ENCODE measurements at regions not wholly inside any gene's neighbourhood (a gene's known extent, or its start where the extent isn't known, plus 50 kb on each side); places are given as distances from the start of the nearest gene placed in this dataset.

DNA sequence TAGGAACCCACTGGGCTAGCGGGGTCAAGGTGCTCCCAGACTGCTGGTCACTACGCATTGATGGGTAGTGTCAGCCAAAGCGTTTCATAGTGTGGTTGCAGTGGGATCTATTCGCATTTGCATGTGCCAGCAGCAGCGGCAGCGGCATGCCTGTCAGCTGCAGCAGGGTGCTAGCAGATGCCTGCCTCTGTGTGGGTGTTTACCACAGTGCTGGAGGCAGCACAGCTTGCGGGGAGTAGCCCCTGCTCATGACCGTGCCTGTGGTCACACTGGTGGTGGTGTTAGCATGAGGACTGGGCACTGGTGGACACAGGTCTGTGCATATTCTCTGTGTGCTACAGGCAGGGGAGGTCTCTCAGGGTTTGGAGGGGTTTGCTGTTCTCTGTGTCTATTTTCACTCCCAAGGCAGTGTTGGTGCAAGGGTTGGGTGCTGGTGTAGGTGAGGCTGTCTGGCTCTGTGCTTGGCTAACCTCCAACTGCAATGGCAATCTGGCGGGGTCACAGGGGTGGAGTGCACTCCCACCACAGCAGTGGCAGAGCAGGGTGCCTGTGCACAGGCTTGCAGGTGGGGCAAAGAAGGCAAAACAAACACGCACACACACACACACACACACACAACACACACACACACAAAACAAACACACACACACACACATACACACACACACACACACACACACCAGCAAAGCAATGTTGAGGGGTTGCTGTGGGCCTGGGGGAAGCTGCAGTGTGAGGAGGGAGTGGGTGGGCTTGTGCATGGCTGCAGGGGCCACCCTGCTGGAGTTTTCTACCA lies 184.4 kb downstream of the GLUD2 start:
- Histone ChIP-seq H3K27me3 (no peaks in the 10 kb centered on the region), H3K27ac (no peak overlapping the region), H3K4me3 (replicated peaks in 1 of 3) (no peak overlapping the region), H3K4me1 (no peaks in the 10 kb centered on the region), H3K36me3 (no peaks in the 10 kb centered on the region), H3K9me3 (no peaks in the 10 kb centered on the region)
- 67% methylated on average over 1 of the region's 10 CpGs; no CpG with 5 or more reads in 1 of the 2 donors for WGBS, 2 donors
- TF ChIP-seq, protein P1, sequence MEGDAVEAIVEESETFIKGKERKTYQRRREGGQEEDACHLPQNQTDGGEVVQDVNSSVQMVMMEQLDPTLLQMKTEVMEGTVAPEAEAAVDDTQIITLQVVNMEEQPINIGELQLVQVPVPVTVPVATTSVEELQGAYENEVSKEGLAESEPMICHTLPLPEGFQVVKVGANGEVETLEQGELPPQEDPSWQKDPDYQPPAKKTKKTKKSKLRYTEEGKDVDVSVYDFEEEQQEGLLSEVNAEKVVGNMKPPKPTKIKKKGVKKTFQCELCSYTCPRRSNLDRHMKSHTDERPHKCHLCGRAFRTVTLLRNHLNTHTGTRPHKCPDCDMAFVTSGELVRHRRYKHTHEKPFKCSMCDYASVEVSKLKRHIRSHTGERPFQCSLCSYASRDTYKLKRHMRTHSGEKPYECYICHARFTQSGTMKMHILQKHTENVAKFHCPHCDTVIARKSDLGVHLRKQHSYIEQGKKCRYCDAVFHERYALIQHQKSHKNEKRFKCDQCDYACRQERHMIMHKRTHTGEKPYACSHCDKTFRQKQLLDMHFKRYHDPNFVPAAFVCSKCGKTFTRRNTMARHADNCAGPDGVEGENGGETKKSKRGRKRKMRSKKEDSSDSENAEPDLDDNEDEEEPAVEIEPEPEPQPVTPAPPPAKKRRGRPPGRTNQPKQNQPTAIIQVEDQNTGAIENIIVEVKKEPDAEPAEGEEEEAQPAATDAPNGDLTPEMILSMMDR (IDR thresholded peaks at IDR 0.05), result no peak
- no peak for TF ChIP-seq POLR2A (IDR thresholded peaks at IDR 0.05)
- DNase-seq, result no peak
- intact Hi-C loops (cut with DNase I), result no loop called here

DNA sequence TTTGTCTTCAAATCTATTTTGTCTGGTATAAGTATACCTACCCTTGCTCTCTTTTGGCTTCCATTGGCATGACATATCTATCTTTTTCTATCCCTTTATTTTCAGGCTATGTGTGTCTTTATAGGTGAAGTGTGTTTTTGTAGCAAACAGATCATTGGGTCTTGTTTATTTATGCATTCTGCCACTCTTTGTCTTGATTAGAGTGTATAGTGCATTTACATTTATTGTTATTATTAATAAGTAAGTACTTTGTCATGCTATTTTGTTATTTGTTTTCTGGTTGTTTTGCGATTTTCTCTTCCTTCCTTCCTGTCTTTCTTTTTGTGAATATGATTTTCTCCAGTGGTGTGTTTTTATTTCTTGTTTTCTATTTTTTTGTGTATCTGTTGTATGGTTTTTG lies 188.6 kb downstream of the GLUD2 start:
- TF ChIP-seq, protein P1 (IDR thresholded peaks at IDR 0.05), result no peak
- TF ChIP-seq POLR2A (IDR thresholded peaks at IDR 0.05), result no peak
- Histone ChIP-seq H3K4me3 (replicated peaks in 1 of 3) (no peak overlapping the region), H3K27me3 (no peaks in the 10 kb centered on the region), H3K4me1 (no peaks in the 10 kb centered on the region), H3K27ac (no peak overlapping the region), H3K9me3 (no peaks in the 10 kb centered on the region), H3K36me3 (no peaks in the 10 kb centered on the region)
- intact Hi-C loops (cut with DNase I), result no loop called here
- no peak for DNase-seq
- WGBS, 2 donors, result 77 to 88% methylated on average over 1 of the region's 1 CpG

DNA sequence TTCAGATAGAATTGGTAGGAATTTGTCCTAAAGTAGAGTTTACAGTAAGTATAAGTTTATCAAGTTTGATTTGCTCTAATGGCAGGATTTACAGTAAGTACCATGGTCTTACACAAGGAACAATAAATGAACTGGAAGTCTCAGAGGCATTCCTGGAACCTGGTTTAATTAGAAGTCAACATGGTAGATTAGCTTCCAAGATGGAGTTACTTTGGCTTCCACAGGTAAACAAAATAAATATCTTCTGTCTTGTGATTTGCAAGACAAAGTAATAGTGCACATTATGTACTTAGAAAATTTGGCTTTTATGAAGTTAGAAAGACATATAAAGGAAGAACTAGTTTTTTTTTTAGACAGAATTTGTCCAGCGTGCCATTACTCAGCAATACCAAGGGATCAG lies 190.7 kb downstream of the GLUD2 start:
- no peaks in the 10 kb centered on the region for H3K36me3 ChIP-seq
- H3K27me3 ChIP-seq, result no peaks in the 10 kb centered on the region
- no peaks in the 10 kb centered on the region for H3K4me1 ChIP-seq
- no peak overlapping the region for H3K4me3 ChIP-seq (replicated peaks in 1 of 3)
- TF ChIP-seq, protein P1 (IDR thresholded peaks at IDR 0.05), result no peak
- no peak for TF ChIP-seq POLR2A (IDR thresholded peaks at IDR 0.05)
- intact Hi-C loops (cut with DNase I), result no loop called here
- no peak overlapping the region for H3K27ac ChIP-seq
- WGBS, 2 donors, result 77 to 96% methylated on average over 1 of the region's 1 CpG
- H3K9me3 ChIP-seq, result no peaks in the 10 kb centered on the region
- no peak for DNase-seq

DNA sequence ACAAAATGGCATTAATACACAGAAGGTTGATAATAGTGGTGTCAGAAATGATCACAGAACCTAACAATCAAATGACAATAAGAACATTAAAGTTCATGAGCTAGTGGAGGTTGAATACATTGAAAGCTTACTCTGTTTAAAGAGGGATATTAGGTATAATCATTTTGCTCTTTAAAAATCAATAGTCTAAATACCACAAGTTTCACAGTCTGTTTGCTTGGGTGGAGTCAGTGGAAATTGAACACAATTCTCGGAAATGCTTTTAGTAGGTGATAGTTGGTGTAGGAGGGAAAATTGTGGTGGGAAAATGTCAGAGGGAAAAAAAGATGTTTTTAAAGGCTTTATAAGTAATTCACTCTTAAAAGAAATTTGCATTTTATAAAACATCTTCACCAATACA lies 197.1 kb downstream of the GLUD2 start:
- intact Hi-C loops (cut with DNase I), result no loop called here
- Histone ChIP-seq H3K4me3 (replicated peaks in 1 of 3) (no peak overlapping the region), H3K9me3 (no peaks in the 10 kb centered on the region), H3K27ac (no peak overlapping the region), H3K27me3 (no peaks in the 10 kb centered on the region), H3K4me1 (no peaks in the 10 kb centered on the region), H3K36me3 (no peaks in the 10 kb centered on the region)
- TF ChIP-seq, protein P1 (IDR thresholded peaks at IDR 0.05), result no peak
- no peak for TF ChIP-seq POLR2A (IDR thresholded peaks at IDR 0.05)
- no peak for DNase-seq
- 77 to 91% methylated on average over 1 of the region's 1 CpG for WGBS, 2 donors

DNA sequence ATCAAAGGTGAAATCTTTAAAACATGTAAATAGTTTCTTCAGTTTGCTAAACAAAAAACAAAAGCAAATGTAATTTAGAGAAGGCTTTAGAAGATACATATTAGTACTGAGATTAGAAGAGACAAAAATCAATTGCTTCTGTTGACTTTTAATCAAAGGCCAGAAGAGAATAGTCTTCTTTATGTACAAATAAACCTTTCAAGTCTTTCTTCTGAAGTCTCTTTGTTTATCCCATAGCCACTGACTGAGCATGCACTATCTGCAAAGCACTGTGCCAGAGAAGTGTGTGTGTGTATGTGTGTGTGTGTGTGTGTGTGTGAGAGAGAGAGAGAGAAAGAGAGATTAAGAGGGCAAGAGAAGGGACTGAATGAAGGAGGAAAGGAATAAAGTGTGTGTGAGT lies 198.4 kb downstream of the GLUD2 start:
- H3K9me3 ChIP-seq, result no peaks in the 10 kb centered on the region
- no peak overlapping the region for H3K4me3 ChIP-seq (replicated peaks in 1 of 3)
- no peak overlapping the region for H3K27ac ChIP-seq
- H3K4me1 ChIP-seq, result no peaks in the 10 kb centered on the region
- no peaks in the 10 kb centered on the region for H3K27me3 ChIP-seq
- H3K36me3 ChIP-seq, result no peaks in the 10 kb centered on the region
- TF ChIP-seq POLR2A (IDR thresholded peaks at IDR 0.05), result no peak
- TF ChIP-seq, protein P1 (IDR thresholded peaks at IDR 0.05), result no peak
- no peak for DNase-seq
- intact Hi-C loops (cut with DNase I), result no loop called here

Data from thyroid gland (tissue), 4 donors.